NCI-H2107 (cell line): ENCODE measurements at regions not wholly inside any gene's neighbourhood (a gene's known extent, or its start where the extent isn't known, plus 50 kb on each side); places are given as distances from the start of the nearest gene placed in this dataset.
"Not testable (repeated sequence)": the region's sequence is repeated elsewhere in the genome, so short reads cannot be mapped to it uniquely, and the experiment has no call there.

Experiments used
- DNase-seq: peaks from one replicate; lab custom pipeline; 2025; lab: John Stamatoyannopoulos, UW

- no peak for DNase-seq
Observed at GRCh38 chr12:107497231-107497630, 188.4 kb upstream of the PWP1 start.

- no peak for DNase-seq
Observed at GRCh38 chr12:107500307-107500706, 185.3 kb upstream of the PWP1 start.

GRCh38 chr12:107501681-107502080, 183.9 kb upstream of the PWP1 start:
- DNase-seq: no peak

- DNase-seq: no peak
Observed at GRCh38 chr12:107503129-107503855, 182.3 kb upstream of the PWP1 start.

- DNase-seq: no peak
Observed at GRCh38 chr12:107503887-107504885, 181.4 kb upstream of the PWP1 start.

- no peak for DNase-seq
Observed at GRCh38 chr12:107509421-107509820, 176.2 kb upstream of the PWP1 start.

GRCh38 chr12:107510211-107510610, 175.4 kb upstream of the PWP1 start:
- no peak for DNase-seq

GRCh38 chr12:107511292-107511691, 174.3 kb upstream of the PWP1 start:
- no peak for DNase-seq

- DNase-seq: no peak
Observed at GRCh38 chr12:107512391-107512790, 173.2 kb upstream of the PWP1 start.

GRCh38 chr12:107513184-107513583, 172.4 kb upstream of the PWP1 start:
- DNase-seq: no peak

- no peak for DNase-seq
Observed at GRCh38 chr12:107513636-107514400, 171.8 kb upstream of the PWP1 start.

GRCh38 chr12:107514887-107515445, 170.6 kb upstream of the PWP1 start:
- no peak for DNase-seq

GRCh38 chr12:107515446-107515958, 170.1 kb upstream of the PWP1 start:
- DNase-seq: no peak

- DNase-seq: not testable (repeated sequence)
Observed at GRCh38 chr12:107517816-107518215, 167.8 kb upstream of the PWP1 start.

GRCh38 chr12:107518868-107519267, 166.7 kb upstream of the PWP1 start:
- DNase-seq: no peak

- DNase-seq: peak; percentile 7
Observed at GRCh38 chr12:107519906-107520859, 165.4 kb upstream of the PWP1 start.

GRCh38 chr12:107521826-107522355, 163.7 kb upstream of the PWP1 start:
- DNase-seq: no peak

- no peak for DNase-seq
Observed at GRCh38 chr12:107522692-107523477, 162.7 kb upstream of the PWP1 start.

- DNase-seq: no peak
Observed at GRCh38 chr12:107523775-107524535, 161.6 kb upstream of the PWP1 start.
